Liver (tissue), 8 donors: ENCODE measurements at regions not wholly inside any gene's neighbourhood (a gene's known extent, or its start where the extent isn't known, plus 50 kb on each side); places are given as distances from the start of the nearest gene placed in this dataset.

Experiments used
- DNase-seq: peaks from one replicate; pipeline ENCODE4 v3.0.0-alpha.2; 2017; ENCODE audit warnings: low spot score
- H3K27ac ChIP-seq, 2 donors: one replicate each; pipeline ENCODE4 v1.7.0; 2013; ENCODE audit warnings: inconsistent platforms in 2 of 2, low read length in 2 of 2, control low read depth in 1 of 2, low read depth in 1 of 2, mild to moderate bottlenecking in 1 of 2
- H3K27me3 ChIP-seq, 4 donors: one replicate each; pipeline versions ENCODE4 v1.6.1 to v1.7.0; 2013; ENCODE audit warnings: low read length in 3 of 4, inconsistent platforms in 1 of 4, mild to moderate bottlenecking in 1 of 4, moderate library complexity in 1 of 4; ENCODE audit not compliant: control insufficient read depth in 4 of 4, insufficient read depth in 4 of 4
- H3K36me3 ChIP-seq, 4 donors: one replicate each; pipeline versions ENCODE4 v1.6.1 to v1.7.0; 2013; ENCODE audit warnings: low read length in 3 of 4, mild to moderate bottlenecking in 3 of 4, low read depth in 1 of 4, moderate library complexity in 1 of 4; ENCODE audit not compliant: control insufficient read depth in 4 of 4, insufficient read depth in 3 of 4
- H3K4me1 ChIP-seq, 4 donors: one replicate each; pipeline versions ENCODE4 v1.6.1 to v1.7.0; 2013; ENCODE audit warnings: low read length in 3 of 4, mild to moderate bottlenecking in 3 of 4, moderate library complexity in 1 of 4; ENCODE audit not compliant: control insufficient read depth in 4 of 4, insufficient read depth in 4 of 4
- H3K4me3 ChIP-seq, 3 donors: one replicate each; pipeline versions ENCODE4 v1.6.1 to v1.7.0; 2013; ENCODE audit warnings: low read length in 3 of 3, control low read depth in 1 of 3, low read depth in 1 of 3, mild to moderate bottlenecking in 1 of 3
- H3K9ac ChIP-seq, 2 donors: one replicate each; pipeline ENCODE4 v1.7.0; 2013; ENCODE audit warnings: low read length in 2 of 2, mild to moderate bottlenecking in 2 of 2, moderate library complexity in 2 of 2, control low read depth in 1 of 2, low read depth in 1 of 2
- H3K9me3 ChIP-seq, 4 donors: one replicate each; pipeline versions ENCODE4 v1.6.1 to v1.7.0; 2013; ENCODE audit warnings: low read length in 3 of 4; ENCODE audit not compliant: control insufficient read depth in 4 of 4
- EGR1 ChIP-seq, 2 donors: IDR thresholded peaks; 2 replicates each; pipeline ENCODE4 v1.6.1; 2016 to 2018; ENCODE audit warnings: antibody characterized with exemption in 2 of 2, low read depth in 2 of 2
- FOXA1 ChIP-seq: IDR thresholded peaks from 2 replicates; pipeline ENCODE4 v1.6.1; 2016; ENCODE audit warnings: antibody characterized with exemption
- FOXA2 ChIP-seq: IDR thresholded peaks from 2 replicates; pipeline ENCODE4 v1.6.1; 2016; ENCODE audit warnings: antibody characterized with exemption
- GABPA ChIP-seq, 2 donors: IDR thresholded peaks in 1 of 2; conservative IDR thresholded peaks in 1 of 2; 2 replicates each; pipeline ENCODE4 v1.6.1; 2016; ENCODE audit warnings: antibody characterized with exemption in 2 of 2, mild to moderate bottlenecking in 1 of 2, moderate library complexity in 1 of 2
- HNF4A ChIP-seq, 2 donors: conservative IDR thresholded peaks; 2 replicates each; pipeline ENCODE4 v1.6.1; 2016; ENCODE audit warnings: antibody characterized with exemption in 2 of 2, mild to moderate bottlenecking in 2 of 2
- JUND ChIP-seq, 2 donors: IDR thresholded peaks; 2 replicates each; pipeline ENCODE4 v1.6.1; 2016; ENCODE audit warnings: antibody characterized with exemption in 2 of 2
- NR2F2 ChIP-seq: IDR thresholded peaks from 2 replicates; pipeline ENCODE4 v1.6.1; 2016; ENCODE audit warnings: antibody characterized with exemption
- RAD21 ChIP-seq, 2 donors: IDR thresholded peaks; 2 replicates each; pipeline ENCODE4 v1.6.1; 2016; ENCODE audit warnings: antibody characterized with exemption in 2 of 2, mild to moderate bottlenecking in 2 of 2
- RXRA ChIP-seq, 2 donors: IDR thresholded peaks; 2 replicates each; pipeline ENCODE4 v1.6.1; 2017 to 2018; ENCODE audit warnings: antibody characterized with exemption in 2 of 2, mild to moderate bottlenecking in 1 of 2
- SP1 ChIP-seq: IDR thresholded peaks from 2 replicates; pipeline ENCODE4 v1.6.1; 2018; ENCODE audit warnings: antibody characterized with exemption, mild to moderate bottlenecking
- TAF1 ChIP-seq: conservative IDR thresholded peaks from 2 replicates; pipeline ENCODE4 v1.6.1; 2016; ENCODE audit warnings: antibody characterized with exemption, mild to moderate bottlenecking
- YY1 ChIP-seq: IDR thresholded peaks from 2 replicates; pipeline ENCODE4 v1.6.1; 2016; ENCODE audit warnings: antibody characterized with exemption, mild to moderate bottlenecking
- WGBS: extraction: QIAGEN DNeasy Blood & Tissue Kit; methylation state at CpG from one replicate; pipeline ENCODE4 v1.1.7; 2013; 5-methylcytosine and 5-hydroxymethylcytosine counted together
- TF ChIP-seq, protein P1 (sequence below): fragments of 150-350 bp; IDR thresholded peaks from 2 replicates; pipeline ENCODE4 v1.5.1; 2017; ENCODE audit warnings: improper control_type of control experiment, low read depth, low read length; ENCODE audit not compliant: missing input control
- TF ChIP-seq, protein P2 (sequence below): IDR thresholded peaks from 2 replicates; pipeline ENCODE4 v1.6.1; 2016; ENCODE audit warnings: antibody characterized with exemption
- TF ChIP-seq, protein P3 (sequence below): IDR thresholded peaks from 2 replicates; pipeline ENCODE4 v1.6.1; 2016; ENCODE audit warnings: antibody characterized with exemption
- TF ChIP-seq, protein P4 (sequence below): IDR thresholded peaks from 2 replicates; pipeline ENCODE4 v1.6.1; 2016; ENCODE audit warnings: antibody characterized with exemption
- TF ChIP-seq, protein P5 (sequence below): IDR thresholded peaks from 2 replicates; pipeline ENCODE4 v1.6.1; 2016; ENCODE audit warnings: antibody characterized with exemption, mild to moderate bottlenecking
- donor health status: healthy.
- donor health status: healthy.
- donor health status: healthy.
- donor health status: healthy.
- donor health status: healthy.

DNA sequence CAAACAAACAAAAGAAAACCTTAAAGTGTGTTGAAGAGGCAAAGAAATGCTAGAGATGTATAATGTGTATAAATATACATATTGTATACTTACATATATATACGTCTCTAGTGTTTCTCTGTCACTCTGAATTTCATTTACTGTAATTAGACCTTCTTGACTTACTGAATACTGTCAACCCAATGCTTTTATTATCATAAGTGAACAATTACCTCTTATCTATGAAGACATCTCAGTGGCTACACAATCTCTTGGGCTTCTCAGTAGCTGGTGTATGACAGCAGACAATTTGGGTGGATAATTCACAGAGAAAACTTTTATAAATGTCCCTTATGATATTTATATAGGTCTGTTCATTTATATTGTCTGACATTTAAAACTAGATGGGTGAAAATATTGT, 664.1 kb upstream of the ANO3 start:
- no peaks in the 10 kb centered on the region for H3K9me3 ChIP-seq
- H3K4me1 ChIP-seq: no peaks in the 10 kb centered on the region
- no peak overlapping the region for H3K4me3 ChIP-seq
- no peak overlapping the region for H3K27ac ChIP-seq
- no peak overlapping the region for H3K9ac ChIP-seq
- H3K27me3 ChIP-seq: no peaks in the 10 kb centered on the region
- TF ChIP-seq, protein P1, sequence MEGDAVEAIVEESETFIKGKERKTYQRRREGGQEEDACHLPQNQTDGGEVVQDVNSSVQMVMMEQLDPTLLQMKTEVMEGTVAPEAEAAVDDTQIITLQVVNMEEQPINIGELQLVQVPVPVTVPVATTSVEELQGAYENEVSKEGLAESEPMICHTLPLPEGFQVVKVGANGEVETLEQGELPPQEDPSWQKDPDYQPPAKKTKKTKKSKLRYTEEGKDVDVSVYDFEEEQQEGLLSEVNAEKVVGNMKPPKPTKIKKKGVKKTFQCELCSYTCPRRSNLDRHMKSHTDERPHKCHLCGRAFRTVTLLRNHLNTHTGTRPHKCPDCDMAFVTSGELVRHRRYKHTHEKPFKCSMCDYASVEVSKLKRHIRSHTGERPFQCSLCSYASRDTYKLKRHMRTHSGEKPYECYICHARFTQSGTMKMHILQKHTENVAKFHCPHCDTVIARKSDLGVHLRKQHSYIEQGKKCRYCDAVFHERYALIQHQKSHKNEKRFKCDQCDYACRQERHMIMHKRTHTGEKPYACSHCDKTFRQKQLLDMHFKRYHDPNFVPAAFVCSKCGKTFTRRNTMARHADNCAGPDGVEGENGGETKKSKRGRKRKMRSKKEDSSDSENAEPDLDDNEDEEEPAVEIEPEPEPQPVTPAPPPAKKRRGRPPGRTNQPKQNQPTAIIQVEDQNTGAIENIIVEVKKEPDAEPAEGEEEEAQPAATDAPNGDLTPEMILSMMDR: no peak
- TF ChIP-seq, protein P2, sequence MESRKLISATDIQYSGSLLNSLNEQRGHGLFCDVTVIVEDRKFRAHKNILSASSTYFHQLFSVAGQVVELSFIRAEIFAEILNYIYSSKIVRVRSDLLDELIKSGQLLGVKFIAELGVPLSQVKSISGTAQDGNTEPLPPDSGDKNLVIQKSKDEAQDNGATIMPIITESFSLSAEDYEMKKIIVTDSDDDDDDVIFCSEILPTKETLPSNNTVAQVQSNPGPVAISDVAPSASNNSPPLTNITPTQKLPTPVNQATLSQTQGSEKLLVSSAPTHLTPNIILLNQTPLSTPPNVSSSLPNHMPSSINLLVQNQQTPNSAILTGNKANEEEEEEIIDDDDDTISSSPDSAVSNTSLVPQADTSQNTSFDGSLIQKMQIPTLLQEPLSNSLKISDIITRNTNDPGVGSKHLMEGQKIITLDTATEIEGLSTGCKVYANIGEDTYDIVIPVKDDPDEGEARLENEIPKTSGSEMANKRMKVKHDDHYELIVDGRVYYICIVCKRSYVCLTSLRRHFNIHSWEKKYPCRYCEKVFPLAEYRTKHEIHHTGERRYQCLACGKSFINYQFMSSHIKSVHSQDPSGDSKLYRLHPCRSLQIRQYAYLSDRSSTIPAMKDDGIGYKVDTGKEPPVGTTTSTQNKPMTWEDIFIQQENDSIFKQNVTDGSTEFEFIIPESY: no peak
- TF ChIP-seq SP1 (no peak), YY1 (no peak), FOXA2 (no peak), GABPA (IDR thresholded peaks at IDR 0.05 in 1 of 2, conservative IDR thresholded peaks at IDR 0.05 in 1 of 2) (no peak)
- H3K36me3 ChIP-seq: no peaks in the 10 kb centered on the region
- DNase-seq: no peak
- WGBS: 81% methylated on average over 1 of the region's 1 CpG

DNA sequence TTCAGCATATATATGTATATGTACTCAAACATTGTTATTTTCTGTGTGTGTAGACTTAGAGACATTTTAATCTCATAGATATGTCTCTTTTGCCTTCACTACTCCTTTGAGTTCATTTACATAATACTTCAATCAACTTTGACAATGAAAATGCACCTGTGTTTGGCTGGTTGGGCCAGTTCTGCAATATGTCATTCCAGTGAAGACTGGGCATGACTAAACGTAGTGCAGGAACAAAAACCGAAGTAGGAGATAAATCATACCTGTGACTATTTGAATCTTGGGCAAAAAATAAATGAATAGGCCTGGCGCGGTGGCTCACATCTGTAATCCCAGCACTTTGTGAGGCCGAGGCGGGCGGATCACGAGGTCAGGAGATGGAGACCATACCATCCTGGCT, 640.0 kb upstream of the ANO3 start:
- H3K9ac ChIP-seq: no peak overlapping the region
- DNase-seq: no peak
- WGBS: 88% methylated on average over 8 of the region's 8 CpGs
- H3K27me3 ChIP-seq: no peaks in the 10 kb centered on the region
- H3K36me3 ChIP-seq: no peaks in the 10 kb centered on the region
- H3K9me3 ChIP-seq: peaks cover 0 to 4% (median 3%) of the 10 kb centered on the region in 4 donors
- H3K4me1 ChIP-seq: no peaks in the 10 kb centered on the region
- TF ChIP-seq GABPA (IDR thresholded peaks at IDR 0.05 in 1 of 2, conservative IDR thresholded peaks at IDR 0.05 in 1 of 2): no peak
- no peak for TF ChIP-seq FOXA1
- TF ChIP-seq, protein P2: no peak
- TF ChIP-seq YY1: no peak
- no peak for TF ChIP-seq TAF1
- TF ChIP-seq SP1: no peak
- no peak for TF ChIP-seq HNF4A (conservative IDR thresholded peaks at IDR 0.05)
- TF ChIP-seq, protein P3, sequence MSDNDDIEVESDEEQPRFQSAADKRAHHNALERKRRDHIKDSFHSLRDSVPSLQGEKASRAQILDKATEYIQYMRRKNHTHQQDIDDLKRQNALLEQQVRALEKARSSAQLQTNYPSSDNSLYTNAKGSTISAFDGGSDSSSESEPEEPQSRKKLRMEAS: no peak
- no peak overlapping the region for H3K4me3 ChIP-seq
- H3K27ac ChIP-seq: no peak overlapping the region

DNA sequence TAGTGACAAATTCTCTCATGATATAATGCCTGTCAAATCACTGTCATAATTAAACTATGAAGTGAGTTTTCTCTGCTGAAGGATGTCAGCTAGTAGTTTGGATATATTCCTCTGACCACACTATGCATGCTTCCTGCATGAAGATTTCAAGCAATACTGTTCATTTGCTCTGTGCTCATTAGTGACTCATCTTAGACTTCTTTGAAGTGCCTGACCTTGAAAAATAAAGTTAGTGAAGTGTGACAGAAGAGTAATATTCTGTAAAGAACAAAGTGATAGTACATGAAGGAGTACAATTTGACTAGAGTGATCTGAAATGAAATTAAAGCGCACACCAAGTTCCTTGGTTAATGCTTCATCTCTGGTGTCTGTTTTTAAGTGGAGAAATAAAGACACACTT, 629.5 kb upstream of the ANO3 start:
- H3K4me3 ChIP-seq: no peak overlapping the region
- no peaks in the 10 kb centered on the region for H3K27me3 ChIP-seq
- DNase-seq: no peak
- WGBS: 98% methylated on average over 1 of the region's 1 CpG
- no peaks in the 10 kb centered on the region for H3K4me1 ChIP-seq
- no peak overlapping the region for H3K9ac ChIP-seq
- H3K36me3 ChIP-seq: no peaks in the 10 kb centered on the region
- no peak overlapping the region for H3K27ac ChIP-seq
- H3K9me3 ChIP-seq: no peaks in the 10 kb centered on the region
- TF ChIP-seq RAD21 (IDR thresholded peaks at IDR 0.05) (no peak), YY1 (no peak), FOXA2 (no peak), EGR1 (IDR thresholded peaks at IDR 0.05; ENCODE audit: low read depth in 2 of 2) (no peak), HNF4A (conservative IDR thresholded peaks at IDR 0.05) (no peak), RXRA (IDR thresholded peaks at IDR 0.05) (no peak), GABPA (IDR thresholded peaks at IDR 0.05 in 1 of 2, conservative IDR thresholded peaks at IDR 0.05 in 1 of 2) (no peak), JUND (IDR thresholded peaks at IDR 0.05) (no peak), NR2F2 (no peak), TAF1 (no peak)
- TF ChIP-seq, protein P4, sequence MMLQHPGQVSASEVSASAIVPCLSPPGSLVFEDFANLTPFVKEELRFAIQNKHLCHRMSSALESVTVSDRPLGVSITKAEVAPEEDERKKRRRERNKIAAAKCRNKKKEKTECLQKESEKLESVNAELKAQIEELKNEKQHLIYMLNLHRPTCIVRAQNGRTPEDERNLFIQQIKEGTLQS: no peak
- TF ChIP-seq, protein P5, sequence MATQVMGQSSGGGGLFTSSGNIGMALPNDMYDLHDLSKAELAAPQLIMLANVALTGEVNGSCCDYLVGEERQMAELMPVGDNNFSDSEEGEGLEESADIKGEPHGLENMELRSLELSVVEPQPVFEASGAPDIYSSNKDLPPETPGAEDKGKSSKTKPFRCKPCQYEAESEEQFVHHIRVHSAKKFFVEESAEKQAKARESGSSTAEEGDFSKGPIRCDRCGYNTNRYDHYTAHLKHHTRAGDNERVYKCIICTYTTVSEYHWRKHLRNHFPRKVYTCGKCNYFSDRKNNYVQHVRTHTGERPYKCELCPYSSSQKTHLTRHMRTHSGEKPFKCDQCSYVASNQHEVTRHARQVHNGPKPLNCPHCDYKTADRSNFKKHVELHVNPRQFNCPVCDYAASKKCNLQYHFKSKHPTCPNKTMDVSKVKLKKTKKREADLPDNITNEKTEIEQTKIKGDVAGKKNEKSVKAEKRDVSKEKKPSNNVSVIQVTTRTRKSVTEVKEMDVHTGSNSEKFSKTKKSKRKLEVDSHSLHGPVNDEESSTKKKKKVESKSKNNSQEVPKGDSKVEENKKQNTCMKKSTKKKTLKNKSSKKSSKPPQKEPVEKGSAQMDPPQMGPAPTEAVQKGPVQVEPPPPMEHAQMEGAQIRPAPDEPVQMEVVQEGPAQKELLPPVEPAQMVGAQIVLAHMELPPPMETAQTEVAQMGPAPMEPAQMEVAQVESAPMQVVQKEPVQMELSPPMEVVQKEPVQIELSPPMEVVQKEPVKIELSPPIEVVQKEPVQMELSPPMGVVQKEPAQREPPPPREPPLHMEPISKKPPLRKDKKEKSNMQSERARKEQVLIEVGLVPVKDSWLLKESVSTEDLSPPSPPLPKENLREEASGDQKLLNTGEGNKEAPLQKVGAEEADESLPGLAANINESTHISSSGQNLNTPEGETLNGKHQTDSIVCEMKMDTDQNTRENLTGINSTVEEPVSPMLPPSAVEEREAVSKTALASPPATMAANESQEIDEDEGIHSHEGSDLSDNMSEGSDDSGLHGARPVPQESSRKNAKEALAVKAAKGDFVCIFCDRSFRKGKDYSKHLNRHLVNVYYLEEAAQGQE: no peak
